ENCODE measurements at regions not wholly inside any gene's neighbourhood (a gene's known extent, or its start where the extent isn't known, plus 50 kb on each side); places are given as distances from the start of the nearest gene placed in this dataset.

DNA sequence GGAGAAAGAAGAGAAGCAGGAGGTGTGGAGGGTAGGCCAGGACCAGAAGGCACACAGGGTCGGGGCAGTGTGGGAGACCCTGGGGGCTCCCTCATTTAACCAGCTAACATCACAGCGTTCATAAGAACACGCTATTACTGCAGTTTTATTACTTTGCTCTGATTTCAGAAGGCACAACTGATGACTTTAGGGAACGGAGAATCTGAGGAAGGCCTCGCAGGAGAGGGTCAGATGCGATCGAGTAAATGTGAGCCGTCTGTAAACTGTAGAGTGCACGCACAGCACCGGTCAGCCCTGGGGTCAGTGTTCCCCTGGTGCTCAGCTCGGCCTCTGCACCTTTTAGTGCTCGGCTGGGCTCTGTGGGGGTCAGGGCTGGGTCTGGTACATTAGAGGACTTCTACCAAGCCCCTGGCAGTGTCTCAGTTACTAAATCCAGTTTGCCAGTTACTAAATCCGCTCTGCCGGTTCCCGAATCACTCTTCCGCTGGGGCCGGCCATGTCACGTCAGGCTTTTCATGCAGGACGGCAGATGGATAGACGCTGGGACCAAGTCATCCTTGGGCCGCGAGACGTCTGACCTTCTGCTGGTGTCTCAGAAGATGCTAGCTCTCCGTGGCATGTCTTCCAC lies 325.9 kb downstream of the SEC14L1 start:
- no peak overlapping the region for H3K27ac ChIP-seq (ENCODE audit: low read length)
- H3K36me3 ChIP-seq (ENCODE audit: control insufficient read depth, insufficient read depth, low read length): no peaks in the 10 kb centered on the region
- peaks cover 9% of the 10 kb centered on the region for H3K4me1 ChIP-seq (ENCODE audit: control insufficient read depth, insufficient read depth, low read length)
- H3K4me3 ChIP-seq (ENCODE audit: low read length): no peak overlapping the region; the same call in 1 of the 2 replicates
- no peaks in the 10 kb centered on the region for H3K27me3 ChIP-seq (ENCODE audit: control insufficient read depth, insufficient read depth, low read length)
- DNase-seq (ENCODE audit: low read depth, low spot score): no peak
- no peaks in the 10 kb centered on the region for H3K9me3 ChIP-seq (ENCODE audit: control insufficient read depth, insufficient read depth, low read length)
- WGBS (ENCODE audit: insufficient coverage, insufficient read length): no CpG with 5 or more reads among the region's 24 CpGs

DNA sequence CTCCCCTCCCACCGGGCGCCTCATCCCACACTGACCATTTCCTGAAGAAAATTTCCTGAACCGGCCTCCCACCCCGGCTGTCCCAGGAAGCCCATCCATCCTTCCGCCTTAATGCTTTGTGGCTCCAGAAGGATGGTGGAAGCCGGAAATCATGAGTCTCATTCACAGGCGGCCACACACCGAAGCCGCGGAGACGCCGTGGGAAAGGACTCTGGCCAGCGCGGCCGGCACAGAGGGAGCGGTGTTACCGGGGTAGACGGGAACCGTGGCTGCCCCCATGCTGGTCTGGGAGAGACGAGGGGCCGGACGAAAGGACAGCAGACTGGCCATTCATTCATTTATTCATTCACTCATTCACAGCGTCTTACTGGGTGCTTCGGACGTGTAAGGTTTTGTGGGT lies 326.8 kb downstream of the SEC14L1 start:
- Histone ChIP-seq H3K36me3 (ENCODE audit: control insufficient read depth, insufficient read depth, low read length) (no peaks in the 10 kb centered on the region), H3K27me3 (ENCODE audit: control insufficient read depth, insufficient read depth, low read length) (no peaks in the 10 kb centered on the region), H3K4me1 (ENCODE audit: control insufficient read depth, insufficient read depth, low read length) (peaks cover 9% of the 10 kb centered on the region), H3K9me3 (ENCODE audit: control insufficient read depth, insufficient read depth, low read length) (no peaks in the 10 kb centered on the region), H3K4me3 (ENCODE audit: low read length) (no peak overlapping the region), H3K27ac (ENCODE audit: low read length) (no peak overlapping the region)
- DNase-seq (ENCODE audit: low read depth, low spot score): no peak
- no CpG with 5 or more reads among the region's 25 CpGs for WGBS (ENCODE audit: insufficient coverage, insufficient read length)

DNA sequence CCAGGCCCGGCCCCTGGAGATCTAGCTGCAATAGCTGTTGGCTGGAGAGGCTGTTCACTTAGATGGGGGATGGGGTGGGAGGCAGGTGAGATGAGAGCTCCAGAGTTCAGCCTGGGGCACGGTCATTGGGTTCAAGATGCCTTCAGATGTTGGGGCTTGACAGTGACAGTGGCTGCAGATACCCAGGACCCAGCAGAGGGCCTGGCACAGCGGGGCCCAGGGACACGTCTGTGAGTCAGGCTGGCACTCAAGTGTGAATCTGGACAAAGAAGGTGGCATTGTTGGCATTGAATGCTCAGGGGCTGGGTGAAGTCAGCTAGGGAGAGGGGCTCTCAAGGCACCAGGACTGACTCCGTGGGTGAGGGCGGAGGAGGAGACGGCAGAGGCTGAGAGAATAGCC lies 328.1 kb downstream of the SEC14L1 start:
- H3K36me3 ChIP-seq (ENCODE audit: control insufficient read depth, insufficient read depth, low read length): no peaks in the 10 kb centered on the region
- H3K4me3 ChIP-seq (ENCODE audit: low read length): no peak overlapping the region
- no CpG with 5 or more reads among the region's 7 CpGs for WGBS (ENCODE audit: insufficient coverage, insufficient read length)

DNA sequence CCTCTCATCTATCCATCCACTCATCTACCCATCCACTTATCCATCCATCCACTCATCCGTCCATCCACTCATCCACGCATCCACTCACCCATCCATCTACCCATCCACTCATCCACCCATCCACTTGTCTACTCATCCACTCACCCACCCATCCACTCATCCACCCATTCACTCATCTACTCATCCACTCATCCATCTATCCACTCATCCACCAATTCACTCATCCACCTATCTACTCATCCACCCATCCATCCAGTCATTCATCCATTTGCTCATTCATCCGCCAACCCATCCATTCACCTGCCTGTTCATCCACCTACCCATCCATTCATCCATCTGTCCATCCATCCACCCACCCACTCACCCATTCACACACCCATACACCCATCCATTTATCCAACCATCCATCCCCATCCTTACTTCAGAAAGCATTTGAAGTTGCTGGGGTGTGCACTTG lies 329.6 kb downstream of the SEC14L1 start:
- Histone ChIP-seq H3K36me3 (ENCODE audit: control insufficient read depth, insufficient read depth, low read length) (no peaks in the 10 kb centered on the region), H3K27ac (ENCODE audit: low read length) (no peak overlapping the region), H3K27me3 (ENCODE audit: control insufficient read depth, insufficient read depth, low read length) (no peaks in the 10 kb centered on the region), H3K4me1 (ENCODE audit: control insufficient read depth, insufficient read depth, low read length) (peaks cover 12% of the 10 kb centered on the region), H3K4me3 (ENCODE audit: low read length) (no peak overlapping the region), H3K9me3 (ENCODE audit: control insufficient read depth, insufficient read depth, low read length) (no peaks in the 10 kb centered on the region)
- no CpG with 5 or more reads among the region's 3 CpGs for WGBS (ENCODE audit: insufficient coverage, insufficient read length)
- DNase-seq (ENCODE audit: low read depth, low spot score): no peak

More for the DNA sequence above, 328.1 kb downstream of the SEC14L1 start:
- DNase-seq (ENCODE audit: low read depth, low spot score): no peak
- H3K27me3 ChIP-seq (ENCODE audit: control insufficient read depth, insufficient read depth, low read length): no peaks in the 10 kb centered on the region
- peaks cover 9% of the 10 kb centered on the region for H3K4me1 ChIP-seq (ENCODE audit: control insufficient read depth, insufficient read depth, low read length)
- H3K27ac ChIP-seq (ENCODE audit: low read length): no peak overlapping the region
- no peaks in the 10 kb centered on the region for H3K9me3 ChIP-seq (ENCODE audit: control insufficient read depth, insufficient read depth, low read length)

DNA sequence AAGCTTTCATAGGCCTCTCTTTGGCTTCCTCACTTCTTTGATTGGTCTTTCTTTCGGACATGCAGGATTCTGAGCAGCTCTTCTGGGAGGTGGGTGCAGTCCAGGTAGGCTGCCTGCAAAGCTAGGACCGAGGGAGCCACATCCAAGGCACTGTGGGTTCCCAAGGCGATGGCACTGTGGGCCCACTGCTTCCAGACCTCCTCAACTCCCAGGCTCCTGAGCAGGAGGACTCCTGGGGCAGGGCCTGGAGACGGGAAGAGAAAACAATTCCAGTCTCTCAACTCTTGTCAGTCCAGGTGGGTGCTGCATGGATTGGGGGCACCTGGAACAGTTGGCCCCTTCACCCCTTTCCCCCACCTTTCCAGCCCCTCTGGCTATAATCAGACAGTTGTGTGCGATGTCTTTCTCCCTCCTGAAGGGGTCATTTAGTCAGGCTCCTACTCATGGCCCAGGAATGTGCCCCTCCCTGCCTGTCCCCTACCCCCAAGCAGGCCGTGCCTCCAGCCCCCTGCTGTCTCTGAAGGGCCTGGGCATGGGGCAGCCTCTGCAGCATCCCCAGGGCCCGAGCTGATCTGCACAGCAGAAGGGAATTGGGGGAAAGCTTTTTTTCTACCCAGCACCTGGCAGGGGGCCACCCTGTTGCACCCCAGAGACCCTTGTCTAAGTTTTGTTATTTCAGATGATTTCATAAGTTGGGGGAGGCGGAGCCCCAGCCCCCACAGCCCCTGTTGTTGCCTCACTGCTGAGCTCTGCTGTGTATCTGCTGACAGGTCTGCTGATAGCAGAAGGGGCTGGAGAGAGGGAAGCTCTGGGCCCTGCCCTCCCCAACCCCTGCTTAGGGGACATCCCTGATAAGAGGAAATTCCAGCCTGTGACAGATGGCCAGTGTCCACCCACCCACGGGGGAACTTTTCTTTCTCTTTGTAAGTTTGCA lies 330.3 kb downstream of the SEC14L1 start:
- DNase-seq (ENCODE audit: low read depth, low spot score): no peak
- WGBS (ENCODE audit: insufficient coverage, insufficient read length): no CpG with 5 or more reads among the region's 9 CpGs
- no peaks in the 10 kb centered on the region; the same call in 1 of the 2 replicates for H3K36me3 ChIP-seq (ENCODE audit: control insufficient read depth, insufficient read depth, low read length)

DNA sequence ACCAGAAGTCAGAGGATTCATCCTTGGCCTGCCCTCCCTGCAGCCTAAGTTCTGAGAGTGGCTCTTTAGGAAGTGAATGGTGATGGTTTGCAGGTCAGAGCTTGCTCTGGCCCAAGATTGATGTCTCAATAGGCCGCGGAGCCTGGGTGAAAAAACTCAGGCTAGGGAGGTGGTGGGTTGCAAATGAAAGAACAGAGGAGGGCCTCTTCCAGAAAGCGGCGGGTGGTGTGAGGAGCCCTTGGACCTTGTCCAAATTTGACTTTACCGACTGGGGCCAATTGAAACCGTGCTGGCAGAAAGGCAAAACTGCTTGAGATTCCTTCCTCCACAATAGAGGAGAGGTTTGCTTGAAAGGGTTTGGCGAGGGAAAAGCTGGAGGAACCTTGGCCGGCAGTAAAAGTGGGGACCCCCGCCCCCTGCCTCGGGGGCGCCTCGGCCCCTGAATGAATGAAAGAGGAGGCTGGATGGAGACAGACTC lies 331.3 kb downstream of the SEC14L1 start:
- WGBS (ENCODE audit: insufficient coverage, insufficient read length): no CpG with 5 or more reads among the region's 12 CpGs
- H3K27me3 ChIP-seq (ENCODE audit: control insufficient read depth, insufficient read depth, low read length): no peaks in the 10 kb centered on the region
- H3K4me3 ChIP-seq (ENCODE audit: low read length): no peak overlapping the region
- DNase-seq (ENCODE audit: low read depth, low spot score): no peak
- H3K27ac ChIP-seq (ENCODE audit: low read length): peak overlapping the region; percentile 93
- no peaks in the 10 kb centered on the region; the same call in 1 of the 2 replicates for H3K36me3 ChIP-seq (ENCODE audit: control insufficient read depth, insufficient read depth, low read length)
- no peaks in the 10 kb centered on the region for H3K9me3 ChIP-seq (ENCODE audit: control insufficient read depth, insufficient read depth, low read length)
- peaks cover 20% of the 10 kb centered on the region for H3K4me1 ChIP-seq (ENCODE audit: control insufficient read depth, insufficient read depth, low read length)

More for the DNA sequence above, 330.3 kb downstream of the SEC14L1 start:
- no peaks in the 10 kb centered on the region for H3K27me3 ChIP-seq (ENCODE audit: control insufficient read depth, insufficient read depth, low read length)
- peak overlapping the region; percentile 93 for H3K27ac ChIP-seq (ENCODE audit: low read length)
- H3K9me3 ChIP-seq (ENCODE audit: control insufficient read depth, insufficient read depth, low read length): no peaks in the 10 kb centered on the region
- H3K4me3 ChIP-seq (ENCODE audit: low read length): no peak overlapping the region
- H3K4me1 ChIP-seq (ENCODE audit: control insufficient read depth, insufficient read depth, low read length): peaks cover 14% of the 10 kb centered on the region

DNA sequence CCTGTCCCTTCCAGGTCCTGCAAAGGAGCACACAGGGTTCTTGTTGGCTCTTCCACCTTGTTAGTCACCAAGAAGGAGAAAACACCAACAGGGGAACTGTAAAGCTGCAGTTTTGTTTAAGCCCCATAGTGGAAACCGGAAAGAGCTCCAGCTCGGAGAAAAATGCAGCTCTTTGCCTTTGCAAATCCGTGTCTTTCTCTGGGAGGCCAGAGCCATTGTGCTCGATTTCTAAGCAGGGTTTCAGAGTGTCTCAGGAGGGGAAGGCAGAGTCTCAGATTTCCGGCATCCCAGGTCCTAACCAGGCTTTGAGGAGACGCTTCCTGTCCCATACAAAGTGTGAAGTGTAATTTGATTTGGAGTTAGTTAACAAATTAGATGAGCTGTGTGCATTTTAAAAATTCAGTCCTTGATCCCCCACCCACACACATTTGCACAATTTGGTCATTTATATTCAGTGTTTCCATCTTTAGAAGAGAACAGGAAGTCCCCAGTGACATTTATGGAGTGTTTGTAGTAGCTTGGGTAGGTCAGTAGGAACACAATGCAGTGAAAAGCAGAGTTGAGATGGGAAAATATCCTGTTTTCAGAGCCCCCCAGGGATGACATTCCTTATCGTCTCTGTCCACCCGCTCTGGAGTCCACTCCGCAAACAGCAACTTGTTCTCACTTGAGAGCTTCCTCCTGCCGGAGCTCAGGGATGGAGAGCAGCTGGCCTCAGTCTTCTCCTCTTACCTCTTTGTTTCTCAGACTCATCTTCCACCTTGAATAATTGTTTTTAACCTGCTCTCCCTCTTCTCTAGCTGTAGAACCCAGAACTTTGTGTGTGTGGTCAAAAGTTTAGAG lies 331.9 kb downstream of the SEC14L1 start:
- no peak for DNase-seq (ENCODE audit: low read depth, low spot score)
- Histone ChIP-seq H3K4me3 (ENCODE audit: low read length) (no peak overlapping the region), H3K4me1 (ENCODE audit: control insufficient read depth, insufficient read depth, low read length) (peaks cover 21% of the 10 kb centered on the region), H3K27me3 (ENCODE audit: control insufficient read depth, insufficient read depth, low read length) (no peaks in the 10 kb centered on the region), H3K36me3 (ENCODE audit: control insufficient read depth, insufficient read depth, low read length) (no peaks in the 10 kb centered on the region; the same call in 1 of the 2 replicates), H3K9me3 (ENCODE audit: control insufficient read depth, insufficient read depth, low read length) (no peaks in the 10 kb centered on the region), H3K27ac (ENCODE audit: low read length) (peak overlapping the region; percentile 93)
- WGBS (ENCODE audit: insufficient coverage, insufficient read length): no CpG with 5 or more reads among the region's 10 CpGs

DNA sequence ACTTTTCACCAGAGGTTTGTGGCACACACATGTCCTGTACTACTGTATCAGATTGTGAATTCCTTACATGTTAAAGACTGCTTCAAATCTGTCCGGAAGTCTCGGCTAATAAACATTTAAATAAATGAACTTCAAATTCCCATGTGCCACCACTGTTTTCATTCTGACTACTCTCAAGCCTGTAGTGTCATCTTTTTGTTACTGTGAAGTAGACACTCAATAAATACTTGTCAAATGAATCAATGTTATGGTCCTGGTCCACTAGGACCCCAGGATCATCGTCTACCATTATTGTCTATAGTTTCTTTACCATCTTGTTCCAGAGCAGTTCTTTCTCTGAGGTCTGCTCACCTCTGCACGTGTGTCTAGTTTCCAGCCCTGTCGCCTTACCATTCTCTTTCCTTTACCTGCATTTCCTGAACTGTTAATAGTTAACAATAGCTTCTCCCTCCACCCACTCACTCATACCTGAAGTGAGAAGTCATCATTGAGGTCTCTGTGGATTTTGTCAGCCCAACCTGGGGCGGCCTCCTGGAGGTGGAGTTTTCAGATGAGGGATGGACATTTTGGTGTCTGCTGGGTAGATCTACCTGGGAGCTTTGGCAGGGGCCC lies 333.0 kb downstream of the SEC14L1 start:
- H3K36me3 ChIP-seq (ENCODE audit: control insufficient read depth, insufficient read depth, low read length): no peaks in the 10 kb centered on the region; the same call in 1 of the 2 replicates
- no peak overlapping the region for H3K4me3 ChIP-seq (ENCODE audit: low read length)
- H3K27ac ChIP-seq (ENCODE audit: low read length): no peak overlapping the region
- no peaks in the 10 kb centered on the region for H3K27me3 ChIP-seq (ENCODE audit: control insufficient read depth, insufficient read depth, low read length)
- no peaks in the 10 kb centered on the region for H3K9me3 ChIP-seq (ENCODE audit: control insufficient read depth, insufficient read depth, low read length)
- H3K4me1 ChIP-seq (ENCODE audit: control insufficient read depth, insufficient read depth, low read length): peaks cover 20% of the 10 kb centered on the region
- no CpG with 5 or more reads among the region's 6 CpGs for WGBS (ENCODE audit: insufficient coverage, insufficient read length)
- DNase-seq (ENCODE audit: low read depth, low spot score): no peak

DNA sequence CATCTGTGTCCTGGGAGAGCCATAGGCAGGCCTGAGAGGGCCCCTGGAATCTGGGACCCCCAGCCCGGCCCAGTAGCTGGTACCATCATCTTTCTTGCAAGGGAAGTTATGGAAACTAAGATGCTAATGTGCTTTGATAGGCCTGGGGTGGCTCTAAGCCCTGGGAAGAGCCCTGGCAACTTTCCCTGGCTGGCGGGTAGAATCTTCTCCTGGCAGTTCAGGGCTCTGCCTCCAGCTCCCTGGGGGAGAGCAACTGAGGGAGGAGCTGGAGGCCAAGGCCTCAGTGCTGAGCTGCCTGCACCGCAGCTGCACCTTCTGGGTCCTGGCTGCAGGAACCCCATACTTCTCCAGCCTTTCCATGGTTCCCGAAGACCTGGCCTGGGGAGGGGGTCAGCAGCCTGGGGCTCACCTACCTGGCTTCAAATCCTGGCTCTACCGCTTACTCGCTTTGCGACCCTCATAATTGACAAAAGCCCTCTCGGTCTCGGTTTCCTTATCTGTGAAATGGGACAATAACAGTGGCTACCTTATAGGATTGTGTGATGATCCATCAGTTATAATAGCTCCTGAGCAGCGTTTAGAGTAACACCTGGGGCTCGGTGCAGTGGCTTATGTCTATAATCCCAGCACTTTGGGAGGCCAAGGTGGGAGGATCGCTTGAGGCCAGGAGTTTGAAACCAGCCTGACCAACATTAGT lies 333.7 kb downstream of the SEC14L1 start:
- Histone ChIP-seq H3K4me3 (ENCODE audit: low read length) (no peak overlapping the region), H3K9me3 (ENCODE audit: control insufficient read depth, insufficient read depth, low read length) (no peaks in the 10 kb centered on the region), H3K27ac (ENCODE audit: low read length) (no peak overlapping the region), H3K27me3 (ENCODE audit: control insufficient read depth, insufficient read depth, low read length) (no peaks in the 10 kb centered on the region), H3K4me1 (ENCODE audit: control insufficient read depth, insufficient read depth, low read length) (peaks cover 25% of the 10 kb centered on the region), H3K36me3 (ENCODE audit: control insufficient read depth, insufficient read depth, low read length) (no peaks in the 10 kb centered on the region; the same call in 1 of the 2 replicates)
- DNase-seq (ENCODE audit: low read depth, low spot score): no peak
- no CpG with 5 or more reads among the region's 12 CpGs for WGBS (ENCODE audit: insufficient coverage, insufficient read length)

All from iPS DF 6.9 (cell line).